Tibial nerve (tissue), 4 donors: ENCODE measurements at regions not wholly inside any gene's neighbourhood (a gene's known extent, or its start where the extent isn't known, plus 50 kb on each side); places are given as distances from the start of the nearest gene placed in this dataset.

ENCODE experiments used
- DNase-seq, 2 donors: peaks; one replicate each; pipeline ENCODE4 v3.0.0-alpha.2; 2019; ENCODE audit warnings: low spot score in 2 of 2
- H3K27ac ChIP-seq, 4 donors: fragments of 200-600 bp; sonication (generic) in 3 of 4; one replicate each; pipeline ENCODE4 v1.5.1; 2017 to 2019; ENCODE audit warnings: mild to moderate bottlenecking in 1 of 4
- H3K27me3 ChIP-seq, 2 donors: fragments of 200-600 bp; sonication (generic) in 1 of 2; one replicate each; pipeline versions ENCODE4 v1.5.1 to v1.6.0; 2017 to 2019
- H3K36me3 ChIP-seq, 3 donors: fragments of 200-600 bp; sonication (generic); one replicate each; pipeline ENCODE4 v1.5.1; 2018 to 2019
- H3K4me1 ChIP-seq, 4 donors: fragments of 200-600 bp; sonication (generic) in 3 of 4; one replicate each; pipeline ENCODE4 v1.5.1; 2017 to 2019
- H3K4me3 ChIP-seq, 4 donors: fragments of 200-600 bp; sonication (generic) in 3 of 4; one replicate each; pipeline ENCODE4 v1.5.1; 2017 to 2019; ENCODE audit warnings: mild to moderate bottlenecking in 1 of 4, moderate library complexity in 1 of 4
- H3K9me3 ChIP-seq, 4 donors: fragments of 200-600 bp; sonication (generic) in 3 of 4; one replicate each; pipeline ENCODE4 v1.5.1; 2017 to 2019
- EP300 ChIP-seq, 2 donors: sonication (generic); formaldehyde crosslinking; IDR thresholded peaks; one replicate each; pipeline ENCODE4 v1.6.1; 2017; ENCODE audit warnings: antibody characterized with exemption in 2 of 2, mild to moderate bottlenecking in 1 of 2
- POLR2A ChIP-seq, 2 donors: fragments of 450-650 bp; IDR thresholded peaks; one replicate each; pipeline ENCODE4 v1.6.1; 2017; ENCODE audit warnings: antibody characterized with exemption in 2 of 2, mild to moderate bottlenecking in 2 of 2, moderate library complexity in 2 of 2
- WGBS, 2 donors: methylation state at CpG; one replicate each; pipeline ENCODE4 v1.1.5; 2018; 5-methylcytosine and 5-hydroxymethylcytosine counted together
- TF ChIP-seq, protein P1 (sequence below), 5 experiments: fragments of 200-600 bp in 3 of 5; fragments of 450-650 bp in 2 of 5; sonication (generic) in 3 of 5; IDR thresholded peaks; one replicate each; pipeline ENCODE4 v1.5.1; 2016 to 2019; ENCODE audit warnings: antibody characterized with exemption in 5 of 5, mild to moderate bottlenecking in 3 of 5, moderate library complexity in 2 of 5

DNA sequence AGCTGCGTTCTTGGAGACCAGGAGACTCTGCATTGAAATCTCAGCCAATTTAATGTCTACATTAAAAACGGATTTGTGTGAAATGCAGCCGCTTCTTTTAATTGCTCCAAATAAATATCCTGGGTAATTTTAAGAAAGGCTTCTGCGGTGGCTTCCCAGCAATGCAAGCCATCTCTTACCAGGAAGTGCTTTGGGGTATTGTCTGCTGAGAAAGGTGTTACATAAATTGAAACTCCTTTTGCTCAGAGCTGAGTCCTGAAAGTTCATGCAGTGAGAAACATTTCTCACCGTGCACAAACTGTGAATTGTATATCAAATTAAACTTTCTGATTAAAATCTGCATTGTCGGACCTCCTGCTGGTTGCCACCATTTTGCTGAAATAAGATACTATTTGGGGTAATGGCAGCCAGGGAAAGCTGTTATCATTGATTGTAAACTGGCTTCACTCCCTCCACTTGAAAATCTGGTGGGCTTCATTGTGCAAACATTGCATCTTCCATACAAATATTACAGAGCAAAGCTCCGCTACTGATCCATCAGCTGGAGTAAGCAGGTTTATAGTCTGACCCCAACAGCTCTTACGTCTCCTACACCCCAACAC is 59.5 kb downstream of the ZIC5 start:
- peaks cover 0 to 57% of the 10 kb centered on the region in 2 donors for H3K27me3 ChIP-seq
- no peaks in the 10 kb centered on the region for H3K9me3 ChIP-seq
- no peak for DNase-seq
- no peaks in the 10 kb centered on the region for H3K4me1 ChIP-seq
- no peaks in the 10 kb centered on the region for H3K36me3 ChIP-seq
- no peak overlapping the region for H3K27ac ChIP-seq
- TF ChIP-seq, protein P1, sequence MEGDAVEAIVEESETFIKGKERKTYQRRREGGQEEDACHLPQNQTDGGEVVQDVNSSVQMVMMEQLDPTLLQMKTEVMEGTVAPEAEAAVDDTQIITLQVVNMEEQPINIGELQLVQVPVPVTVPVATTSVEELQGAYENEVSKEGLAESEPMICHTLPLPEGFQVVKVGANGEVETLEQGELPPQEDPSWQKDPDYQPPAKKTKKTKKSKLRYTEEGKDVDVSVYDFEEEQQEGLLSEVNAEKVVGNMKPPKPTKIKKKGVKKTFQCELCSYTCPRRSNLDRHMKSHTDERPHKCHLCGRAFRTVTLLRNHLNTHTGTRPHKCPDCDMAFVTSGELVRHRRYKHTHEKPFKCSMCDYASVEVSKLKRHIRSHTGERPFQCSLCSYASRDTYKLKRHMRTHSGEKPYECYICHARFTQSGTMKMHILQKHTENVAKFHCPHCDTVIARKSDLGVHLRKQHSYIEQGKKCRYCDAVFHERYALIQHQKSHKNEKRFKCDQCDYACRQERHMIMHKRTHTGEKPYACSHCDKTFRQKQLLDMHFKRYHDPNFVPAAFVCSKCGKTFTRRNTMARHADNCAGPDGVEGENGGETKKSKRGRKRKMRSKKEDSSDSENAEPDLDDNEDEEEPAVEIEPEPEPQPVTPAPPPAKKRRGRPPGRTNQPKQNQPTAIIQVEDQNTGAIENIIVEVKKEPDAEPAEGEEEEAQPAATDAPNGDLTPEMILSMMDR (IDR thresholded peaks at IDR 0.05) = no peak
- TF ChIP-seq EP300 (IDR thresholded peaks at IDR 0.05) (no peak), POLR2A (IDR thresholded peaks at IDR 0.05) (no peak)
- no peak overlapping the region for H3K4me3 ChIP-seq
- 67 to 72% methylated on average over 8 of the region's 8 CpGs for WGBS, 2 donors

- H3K9me3 ChIP-seq = no peaks in the 10 kb centered on the region
- no peak for DNase-seq
- H3K36me3 ChIP-seq = no peaks in the 10 kb centered on the region
- 64 to 65% methylated on average over 16 of the region's 16 CpGs for WGBS, 2 donors
- TF ChIP-seq EP300 (IDR thresholded peaks at IDR 0.05) (no peak), POLR2A (IDR thresholded peaks at IDR 0.05) (no peak)
- TF ChIP-seq, protein P1 (IDR thresholded peaks at IDR 0.05) = no peak
- H3K4me1 ChIP-seq = no peaks in the 10 kb centered on the region
- peaks cover 0 to 57% of the 10 kb centered on the region in 2 donors for H3K27me3 ChIP-seq
- H3K4me3 ChIP-seq = no peak overlapping the region
- H3K27ac ChIP-seq = no peak overlapping the region
Observed at GRCh38 chr13:99911069-99911964, 60.2 kb downstream of the ZIC5 start.

DNA sequence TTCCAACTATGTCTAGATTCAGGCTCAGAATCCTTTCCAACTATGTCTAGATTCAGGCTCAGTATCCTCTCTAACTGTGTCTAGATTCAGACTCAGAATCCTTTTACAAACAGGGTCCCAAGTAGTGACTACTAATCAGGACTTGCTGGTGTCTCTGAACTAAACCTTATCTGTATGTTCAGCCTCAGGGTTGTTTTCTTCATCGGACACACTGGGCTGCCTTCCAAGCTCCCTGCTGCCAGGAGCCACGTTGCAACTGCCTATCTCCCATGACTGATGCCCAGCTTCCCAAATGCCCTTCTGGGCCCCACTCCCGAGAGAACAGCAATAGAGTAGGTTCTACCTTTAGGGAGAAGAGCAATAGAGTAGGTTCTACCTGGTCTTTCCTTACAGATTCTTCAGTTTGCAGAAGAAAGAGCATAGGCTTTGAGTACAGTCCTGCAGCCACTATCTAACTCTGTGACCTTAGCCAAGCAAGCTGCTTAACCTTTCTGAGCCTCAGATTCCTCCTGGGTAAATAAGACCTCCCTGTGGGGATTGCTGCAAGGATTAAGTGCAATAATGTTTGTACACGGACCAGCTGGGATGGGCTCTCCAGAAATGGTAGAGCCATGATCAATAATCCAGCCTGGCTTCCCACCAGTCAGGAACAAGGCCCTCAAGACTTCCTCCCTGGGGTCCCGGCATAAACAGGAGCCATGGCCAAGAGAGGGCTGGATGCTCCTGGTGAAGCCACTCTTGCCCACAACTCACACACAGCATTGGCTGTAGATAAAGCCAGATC is 61.5 kb downstream of the ZIC5 start:
- Histone ChIP-seq H3K36me3 (no peaks in the 10 kb centered on the region), H3K27ac (no peak overlapping the region), H3K4me1 (no peaks in the 10 kb centered on the region), H3K27me3 (peaks cover 0 to 60% of the 10 kb centered on the region in 2 donors), H3K9me3 (no peaks in the 10 kb centered on the region), H3K4me3 (no peak overlapping the region)
- 52 to 64% methylated on average over 4 to 5 of the region's 5 CpGs for WGBS, 2 donors
- TF ChIP-seq, protein P1 (IDR thresholded peaks at IDR 0.05) = no peak
- TF ChIP-seq EP300 (IDR thresholded peaks at IDR 0.05) (no peak), POLR2A (IDR thresholded peaks at IDR 0.05) (no peak)
- DNase-seq = no peak

DNA sequence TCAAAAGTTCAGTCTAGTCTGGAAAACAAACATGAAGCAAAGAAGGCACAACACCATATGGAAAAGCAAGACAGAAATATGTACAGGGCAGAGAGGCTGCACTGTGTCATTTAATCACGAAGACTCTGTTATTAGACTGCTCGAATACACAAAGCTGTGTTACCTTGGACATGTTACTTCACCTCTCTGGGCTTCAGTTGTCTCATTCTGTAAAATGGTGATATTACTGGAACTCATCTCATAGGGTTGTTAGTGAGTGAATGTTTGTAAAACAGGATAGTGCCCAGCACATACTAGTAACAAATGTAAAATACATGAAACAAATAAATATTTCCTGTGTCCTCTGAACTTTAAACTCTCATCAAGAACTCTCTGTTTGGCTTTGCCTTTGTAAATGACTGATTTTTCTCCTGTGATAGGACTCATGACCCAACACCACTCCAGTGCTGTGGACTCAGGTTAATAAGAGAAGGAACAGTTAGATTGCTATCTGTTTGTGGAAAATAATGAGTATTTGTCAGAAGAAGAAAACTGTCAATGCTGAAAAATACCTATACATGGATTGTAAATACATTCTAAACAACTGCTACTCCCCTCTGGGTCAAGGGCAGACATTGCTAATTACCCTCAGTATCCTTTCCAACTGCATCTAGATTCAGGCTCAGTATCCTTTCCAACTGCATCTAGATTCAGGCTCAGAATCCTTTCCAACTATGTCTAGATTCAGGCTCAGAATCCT is 62.3 kb downstream of the ZIC5 start:
- Histone ChIP-seq H3K36me3 (no peaks in the 10 kb centered on the region), H3K4me3 (no peak overlapping the region), H3K4me1 (no peaks in the 10 kb centered on the region), H3K9me3 (no peaks in the 10 kb centered on the region), H3K27ac (no peak overlapping the region), H3K27me3 (peaks cover 0 to 68% of the 10 kb centered on the region in 2 donors)
- no peak for DNase-seq
- WGBS, 2 donors = 91 to 92% methylated on average over 2 of the region's 2 CpGs
- TF ChIP-seq EP300 (IDR thresholded peaks at IDR 0.05) (no peak), POLR2A (IDR thresholded peaks at IDR 0.05) (no peak)
- TF ChIP-seq, protein P1 (IDR thresholded peaks at IDR 0.05) = no peak
